Activated naive CD4-positive, alpha-beta T cell (primary cell): ENCODE measurements at regions not wholly inside any gene's neighbourhood (a gene's known extent, or its start where the extent isn't known, plus 50 kb on each side); places are given as distances from the start of the nearest gene placed in this dataset.
"Not testable (repeated sequence)": the region's sequence is repeated elsewhere in the genome, so short reads cannot be mapped to it uniquely, and the experiment has no call there.

Experiments
- DNase-seq, 4 experiments: peaks; one replicate each; lab custom pipeline; 2025; lab: John Stamatoyannopoulos, UW

DNA sequence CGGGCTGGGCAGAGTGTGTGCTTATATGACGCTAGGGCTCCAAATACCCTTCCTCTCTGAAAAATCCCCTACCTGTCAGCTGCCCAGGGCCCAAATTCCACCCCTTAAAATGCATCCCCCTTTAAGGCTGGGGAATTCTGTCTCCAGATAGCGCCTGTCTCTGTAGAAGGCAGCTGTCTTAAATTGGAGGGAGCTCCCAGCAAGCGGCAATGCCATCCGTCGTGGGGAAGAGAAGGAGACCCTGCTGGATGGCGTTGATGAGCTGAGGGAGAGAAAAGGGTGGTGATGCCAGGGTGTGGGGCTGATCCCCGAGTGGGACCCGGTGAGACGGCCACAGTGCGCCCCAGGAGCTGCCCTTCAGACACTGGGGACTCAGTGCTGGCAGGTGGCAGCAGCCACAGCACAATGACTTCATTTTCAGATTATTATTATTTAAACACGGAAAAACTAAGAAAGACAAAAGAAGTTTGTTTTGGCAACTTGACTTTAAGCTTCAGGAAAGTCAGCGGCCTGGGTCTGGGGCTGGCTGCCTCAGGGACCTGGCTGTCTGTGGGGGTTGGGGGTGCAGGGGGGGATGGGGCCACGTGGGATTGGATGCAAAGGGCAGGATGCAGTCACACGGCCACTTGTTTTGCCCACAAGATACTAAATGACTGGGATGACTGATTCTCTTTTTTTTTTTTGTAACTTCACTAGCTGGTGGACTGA is 152.8 kb downstream of the TFCP2L1 start:
- no peak for DNase-seq

DNA sequence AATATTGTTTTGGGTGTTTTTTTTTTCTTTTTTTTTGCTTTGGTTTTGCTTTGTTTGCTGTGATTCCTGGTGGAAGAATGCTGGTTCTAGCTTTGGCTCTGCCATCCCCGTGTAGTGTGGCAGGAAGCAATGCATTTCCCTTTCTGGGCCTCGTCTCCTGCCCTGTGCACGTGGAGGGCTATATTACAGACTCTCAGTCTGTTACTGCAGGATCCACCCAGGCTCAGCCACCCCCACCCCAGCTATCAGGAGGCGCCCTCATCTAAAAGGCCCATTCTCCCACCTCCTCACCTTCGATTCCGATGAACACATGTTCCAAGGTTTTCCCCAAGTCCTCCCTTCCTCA is 152.3 kb downstream of the TFCP2L1 start:
- DNase-seq = no peak

GRCh38 chr2:121133551-121134319 is 151.3 kb downstream of the TFCP2L1 start:
- no peak for DNase-seq

GRCh38 chr2:121134728-121135127 is 150.3 kb downstream of the TFCP2L1 start:
- DNase-seq = no peak

- no peak for DNase-seq
Observed at GRCh38 chr2:121135168-121135853, 149.7 kb downstream of the TFCP2L1 start.

- DNase-seq = no peak
Observed at GRCh38 chr2:121136323-121136722, 148.7 kb downstream of the TFCP2L1 start.

- DNase-seq = no peak
Observed at GRCh38 chr2:121137571-121137970, 147.4 kb downstream of the TFCP2L1 start.

GRCh38 chr2:121140734-121141133 is 144.3 kb downstream of the TFCP2L1 start:
- DNase-seq = no peak

DNA sequence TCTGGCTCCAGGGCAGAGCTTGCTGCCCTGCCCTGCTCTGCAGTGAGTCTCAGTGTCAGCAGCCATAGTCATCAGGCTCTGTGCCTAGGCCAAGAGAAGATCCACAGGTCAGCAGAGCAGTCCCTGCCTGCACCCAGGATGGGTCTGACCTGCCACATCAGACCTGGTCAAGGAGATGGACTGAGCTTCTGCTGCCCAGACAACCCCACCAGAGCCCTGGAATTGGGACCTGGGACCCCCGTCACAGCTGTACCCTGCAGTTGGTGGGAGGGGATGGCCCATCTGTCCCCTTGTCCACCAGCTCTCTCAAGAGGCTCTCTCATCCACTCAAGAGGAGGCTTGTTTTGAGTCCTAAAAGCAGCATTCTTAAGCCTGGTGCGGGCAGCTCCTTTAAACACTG is 142.6 kb downstream of the TFCP2L1 start:
- no peak for DNase-seq

- DNase-seq = no peak
Observed at GRCh38 chr2:121144111-121144510, 140.9 kb downstream of the TFCP2L1 start.

DNA sequence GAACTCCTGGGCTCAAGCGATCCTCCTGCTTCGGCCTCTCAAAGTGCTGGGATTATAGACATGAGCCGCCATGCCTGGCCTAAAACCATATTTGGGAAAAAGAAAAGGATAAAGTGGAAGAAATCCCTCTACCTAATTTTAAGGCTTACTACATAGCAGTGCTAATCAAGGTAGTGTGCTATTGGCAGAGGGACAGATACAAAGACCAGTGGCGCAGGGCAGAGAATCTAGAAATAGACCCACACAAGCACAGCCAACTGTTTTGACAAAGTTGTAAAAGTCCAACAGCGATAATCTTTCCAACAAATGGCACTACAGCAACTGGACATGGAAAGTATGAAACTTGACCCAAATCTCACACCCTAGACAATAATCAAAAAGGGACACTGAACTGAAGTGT is 138.4 kb downstream of the TFCP2L1 start:
- DNase-seq = no peak

DNA sequence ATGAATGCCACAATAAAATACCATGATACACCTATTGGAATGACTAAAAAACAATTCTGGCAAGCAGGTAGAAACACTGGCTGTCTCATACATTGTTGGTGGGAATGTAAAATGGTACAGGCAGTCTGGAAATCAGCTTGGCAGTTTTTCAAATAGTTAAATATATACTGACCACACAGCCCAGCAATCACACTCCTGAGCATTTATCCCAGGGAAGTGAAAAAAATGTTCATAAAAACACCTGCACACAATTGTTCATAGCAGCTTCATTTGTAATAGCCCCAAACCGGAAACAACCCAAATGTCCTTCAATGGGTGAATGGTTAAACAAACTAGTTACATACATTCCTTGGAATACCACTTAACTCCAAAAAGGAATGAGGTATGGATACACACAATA is 137.2 kb downstream of the TFCP2L1 start:
- no peak for DNase-seq

DNA sequence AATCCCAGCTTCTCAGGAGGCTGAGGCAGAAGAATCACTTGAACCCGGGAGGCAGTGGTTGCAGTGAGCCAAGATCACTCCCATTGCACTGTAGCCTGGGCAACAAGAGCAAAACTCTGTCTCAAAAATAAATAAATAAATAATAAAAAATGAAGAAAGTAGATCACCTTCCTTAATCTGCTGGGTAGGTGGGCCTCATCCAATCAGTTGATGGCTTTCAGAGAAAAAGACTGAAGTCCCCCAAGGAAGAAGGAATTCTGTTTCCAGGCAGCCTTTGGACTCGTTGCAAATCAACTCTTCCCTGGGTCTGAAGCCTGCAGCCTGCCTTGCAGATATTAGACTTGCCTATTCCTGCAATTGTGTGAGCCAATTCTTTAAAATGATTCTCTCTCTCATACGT is 136.5 kb downstream of the TFCP2L1 start:
- no peak for DNase-seq

DNA sequence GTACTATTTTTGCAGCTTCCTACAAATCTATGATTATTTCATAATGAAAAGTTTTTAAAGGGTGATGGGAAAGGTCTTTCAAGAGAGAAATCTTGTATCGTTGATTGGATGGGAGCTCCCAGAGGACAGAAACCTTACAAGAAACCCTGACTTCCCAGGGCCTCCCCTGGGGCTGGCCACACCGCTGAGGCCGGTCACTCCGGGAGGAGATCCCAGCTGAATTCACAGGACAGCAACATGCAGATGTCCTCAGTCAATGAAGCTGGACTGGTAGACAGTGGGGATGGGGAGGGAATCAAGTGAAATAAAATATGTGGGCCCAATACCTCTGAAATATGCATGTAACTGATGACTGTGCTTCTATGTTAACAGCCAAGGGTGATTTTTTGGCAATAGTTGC is 135.6 kb downstream of the TFCP2L1 start:
- DNase-seq = no peak

GRCh38 chr2:121150126-121150525 is 134.9 kb downstream of the TFCP2L1 start:
- no peak for DNase-seq

- no peak for DNase-seq
Observed at GRCh38 chr2:121150713-121151112, 134.3 kb downstream of the TFCP2L1 start.

- no peak for DNase-seq
Observed at GRCh38 chr2:121151311-121152109, 133.5 kb downstream of the TFCP2L1 start.

GRCh38 chr2:121152861-121153260 is 132.1 kb downstream of the TFCP2L1 start:
- no peak for DNase-seq

- DNase-seq = no peak
Observed at GRCh38 chr2:121153516-121153915, 131.5 kb downstream of the TFCP2L1 start.

- DNase-seq = no peak
Observed at GRCh38 chr2:121155502-121156056, 129.4 kb downstream of the TFCP2L1 start.

DNA sequence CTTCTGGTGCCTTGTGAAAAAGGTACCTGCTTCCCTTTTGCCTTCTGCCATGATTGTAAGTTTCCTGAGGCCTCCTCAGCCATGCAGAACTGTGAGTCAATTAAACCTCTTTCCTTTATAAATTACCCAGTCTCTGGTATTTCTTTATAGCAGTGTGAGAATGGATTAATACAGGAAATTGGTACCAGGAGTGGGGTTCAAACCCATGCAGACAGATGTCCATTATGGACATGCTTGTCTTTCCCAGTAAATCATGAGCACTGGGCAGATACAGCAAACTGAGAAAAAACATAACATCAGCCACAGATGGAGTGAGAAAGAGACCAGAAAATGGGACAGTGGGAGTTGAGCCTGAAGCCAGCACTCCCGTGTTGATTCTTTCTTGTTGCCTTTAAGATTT is 127.5 kb downstream of the TFCP2L1 start:
- DNase-seq = not testable (repeated sequence)
